Fibroblast of lung (primary cell): ENCODE measurements at regions not wholly inside any gene's neighbourhood (a gene's known extent, or its start where the extent isn't known, plus 50 kb on each side); places are given as distances from the start of the nearest gene placed in this dataset.

Experiments used
- CTCF ChIP-seq, 2 donors: IDR thresholded peaks in 1 of 2; conservative IDR thresholded peaks in 1 of 2; 1 replicate in 1 of 2; 2 replicates in 1 of 2; pipeline ENCODE4 v1.5.1; 2011 to 2012; ENCODE audit warnings: low read length in 2 of 2, control low read depth in 1 of 2, inconsistent platforms in 1 of 2, low read depth in 1 of 2, mild to moderate bottlenecking in 1 of 2
- EZH2 ChIP-seq: IDR thresholded peaks from 2 replicates; pipeline ENCODE4 v1.5.1; 2012; ENCODE audit warnings: low read length, control low read depth, mild to moderate bottlenecking; ENCODE audit errors: missing control alignments

GRCh38 chr1:68359045-68359444 lies 90.7 kb downstream of the RPE65 start:
- TF ChIP-seq CTCF (conservative IDR thresholded peaks at IDR 0.05 in 1 of 2, IDR thresholded peaks at IDR 0.05 in 1 of 2; ENCODE audit: low read depth in 1 of 2, low read length in 2 of 2), result no peak
- TF ChIP-seq EZH2, result no peak
